ENCODE measurements at regions not wholly inside any gene's neighbourhood (a gene's known extent, or its start where the extent isn't known, plus 50 kb on each side); places are given as distances from the start of the nearest gene placed in this dataset.
"Not testable (repeated sequence)": the region's sequence is repeated elsewhere in the genome, so short reads cannot be mapped to it uniquely, and the experiment has no call there.

- intact Hi-C loops (cut with DNase I): no loop called here
Measured at GRCh38 chr4:132076829-132077228, 1072.3 kb upstream of the PCDH10 start.

GRCh38 chr4:132085105-132085504 lies 1064.0 kb upstream of the PCDH10 start:
- no peak for DNase-seq

More at GRCh38 chr4:132076829-132077228, 1072.3 kb upstream of the PCDH10 start:
- DNase-seq: no peak

GRCh38 chr4:132094017-132094416 lies 1055.1 kb upstream of the PCDH10 start:
- DNase-seq: no peak
- intact Hi-C loops (cut with DNase I): no loop called here

More at GRCh38 chr4:132085105-132085504, 1064.0 kb upstream of the PCDH10 start:
- intact Hi-C loops (cut with DNase I): no loop called here

GRCh38 chr4:132097041-132097440 lies 1052.1 kb upstream of the PCDH10 start:
- intact Hi-C loops (cut with DNase I): no loop called here
- DNase-seq: no peak

GRCh38 chr4:132101526-132101925 lies 1047.6 kb upstream of the PCDH10 start:
- intact Hi-C loops (cut with DNase I): no loop called here
- no peak for DNase-seq

- intact Hi-C loops (cut with DNase I): no loop called here
Measured at GRCh38 chr4:132108784-132109183, 1040.3 kb upstream of the PCDH10 start.

GRCh38 chr4:132114885-132115284 lies 1034.2 kb upstream of the PCDH10 start:
- intact Hi-C loops (cut with DNase I): no loop called here
- no peak for DNase-seq

More at GRCh38 chr4:132108784-132109183, 1040.3 kb upstream of the PCDH10 start:
- DNase-seq: no peak

- intact Hi-C loops (cut with DNase I); DNase-seq: not testable (repeated sequence)
Measured at GRCh38 chr4:132122741-132123140, 1026.4 kb upstream of the PCDH10 start.

GRCh38 chr4:132123870-132124623 lies 1025.0 kb upstream of the PCDH10 start:
- intact Hi-C loops (cut with DNase I): no loop called here
- DNase-seq: no peak

GRCh38 chr4:132124624-132124974 lies 1024.5 kb upstream of the PCDH10 start:
- intact Hi-C loops (cut with DNase I): no loop called here

GRCh38 chr4:132125131-132125530 lies 1024.0 kb upstream of the PCDH10 start:
- DNase-seq: no peak
- intact Hi-C loops (cut with DNase I): no loop called here

More at GRCh38 chr4:132124624-132124974, 1024.5 kb upstream of the PCDH10 start:
- DNase-seq: no peak

GRCh38 chr4:132132433-132132832 lies 1016.7 kb upstream of the PCDH10 start:
- intact Hi-C loops (cut with DNase I): no loop called here
- DNase-seq: no peak

- peak in 1 of 10 donors; percentile 53 for DNase-seq
- intact Hi-C loops (cut with DNase I): no loop called here
Measured at GRCh38 chr4:132169660-132170059, 979.4 kb upstream of the PCDH10 start.

- no peak for DNase-seq
- intact Hi-C loops (cut with DNase I): no loop called here
Measured at GRCh38 chr4:132180020-132180427, 969.1 kb upstream of the PCDH10 start.

- intact Hi-C loops (cut with DNase I): no loop called here
- DNase-seq: no peak
Measured at GRCh38 chr4:132195176-132195575, 953.9 kb upstream of the PCDH10 start.

GRCh38 chr4:132203618-132204017 lies 945.5 kb upstream of the PCDH10 start:
- DNase-seq: no peak
- intact Hi-C loops (cut with DNase I): no loop called here

GRCh38 chr4:132214519-132214918 lies 934.6 kb upstream of the PCDH10 start:
- DNase-seq: no peak
- intact Hi-C loops (cut with DNase I): no loop called here

GRCh38 chr4:132218406-132218805 lies 930.7 kb upstream of the PCDH10 start:
- no peak for DNase-seq
- intact Hi-C loops (cut with DNase I): no loop called here

- intact Hi-C loops (cut with DNase I): no loop called here
- DNase-seq: no peak
Measured at GRCh38 chr4:132227151-132227856, 921.8 kb upstream of the PCDH10 start.

- DNase-seq; intact Hi-C loops (cut with DNase I): not testable (repeated sequence)
Measured at GRCh38 chr4:132227857-132228165, 921.3 kb upstream of the PCDH10 start.

- intact Hi-C loops (cut with DNase I): no loop called here
- DNase-seq: no peak
Measured at GRCh38 chr4:132228676-132229075, 920.4 kb upstream of the PCDH10 start.

GRCh38 chr4:132230025-132230424 lies 919.1 kb upstream of the PCDH10 start:
- intact Hi-C loops (cut with DNase I): no loop called here
- DNase-seq: no peak

Measured in posterior cingulate gyrus (tissue), 11 donors.